ENCODE measurements at regions not wholly inside any gene's neighbourhood (a gene's known extent, or its start where the extent isn't known, plus 50 kb on each side); places are given as distances from the start of the nearest gene placed in this dataset.

DNA sequence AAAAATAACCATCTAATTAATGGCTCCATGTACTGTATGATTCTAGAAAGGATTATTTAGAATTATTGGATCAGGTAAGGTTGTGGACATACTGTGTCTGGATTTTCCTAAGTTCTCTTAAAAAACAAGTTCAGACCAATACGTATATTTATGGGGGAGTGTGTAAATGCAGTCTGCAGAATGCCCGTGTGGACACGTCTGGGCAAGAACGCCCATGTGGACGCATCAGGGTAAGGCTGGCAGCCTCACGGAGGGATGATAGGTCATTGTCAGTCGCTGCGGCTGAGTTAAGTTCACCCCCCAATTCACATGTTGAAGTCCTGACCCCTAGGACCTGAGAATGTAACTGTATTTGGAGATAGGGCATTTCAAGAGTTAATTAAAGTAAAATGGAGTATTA, 160.0 kb upstream of the SHH start:
- no peak for TF ChIP-seq CTCF (IDR thresholded peaks at IDR 0.05)
- no peak for TF ChIP-seq POLR2AphosphoS5 (IDR thresholded peaks at IDR 0.05)
- no peak for TF ChIP-seq POLR2A (IDR thresholded peaks at IDR 0.05)
